Parathyroid adenoma (tissue), 2 donors: ENCODE measurements at regions not wholly inside any gene's neighbourhood (a gene's known extent, or its start where the extent isn't known, plus 50 kb on each side); places are given as distances from the start of the nearest gene placed in this dataset.

Experiments used
- H2AFZ ChIP-seq: fragments of 300-600 bp; sonication (generic); one replicate; pipeline ENCODE4 v1.7.0; 2017; ENCODE audit warnings: antibody characterized with exemption, mild to moderate bottlenecking
- H3K27ac ChIP-seq: fragments of 300-600 bp; sonication (generic); one replicate; pipeline ENCODE4 v1.7.0; 2017
- H3K27me3 ChIP-seq: fragments of 300-600 bp; sonication (generic); one replicate; pipeline ENCODE4 v1.7.0; 2017; ENCODE audit warnings: low read length; ENCODE audit not compliant: control insufficient read depth, insufficient read depth
- H3K36me3 ChIP-seq: fragments of 300-600 bp; sonication (generic); one replicate; pipeline ENCODE4 v1.7.0; 2017; ENCODE audit warnings: low read length; ENCODE audit not compliant: control insufficient read depth, insufficient read depth
- H3K4me1 ChIP-seq: fragments of 300-600 bp; sonication (generic); one replicate; pipeline ENCODE4 v1.7.0; 2017; ENCODE audit warnings: control low read depth
- H3K4me2 ChIP-seq: fragments of 300-600 bp; sonication (generic); one replicate; pipeline ENCODE4 v1.7.0; 2017; ENCODE audit warnings: low read length
- H3K4me3 ChIP-seq: fragments of 300-600 bp; sonication (generic); one replicate; pipeline ENCODE4 v1.7.0; 2017; ENCODE audit warnings: low read depth, low read length
- H3K79me2 ChIP-seq: fragments of 300-600 bp; sonication (generic); one replicate; pipeline ENCODE4 v1.7.0; 2017; ENCODE audit warnings: control low read depth
- H3K9ac ChIP-seq: fragments of 300-600 bp; sonication (generic); one replicate; pipeline ENCODE4 v1.7.0; 2017; ENCODE audit warnings: mild to moderate bottlenecking
- H3K9me3 ChIP-seq: fragments of 300-600 bp; sonication (generic); one replicate; pipeline ENCODE4 v1.7.0; 2017; ENCODE audit warnings: low read length; ENCODE audit not compliant: control insufficient read depth
- CTCF ChIP-seq: fragments of 300-600 bp; sonication (generic); IDR thresholded peaks from one replicate; pipeline ENCODE4 v1.7.0; 2017; ENCODE audit warnings: antibody characterized with exemption, mild to moderate bottlenecking
- donor health status: primary hyperparathyroidism.

- H3K4me1 ChIP-seq: no peaks in the 10 kb centered on the region
- no peaks in the 10 kb centered on the region for H3K36me3 ChIP-seq
- H3K27me3 ChIP-seq: no peaks in the 10 kb centered on the region
- H2AFZ ChIP-seq: no peak overlapping the region
- no peak for TF ChIP-seq CTCF
- no peaks in the 10 kb centered on the region for H3K79me2 ChIP-seq
- no peak overlapping the region for H3K4me2 ChIP-seq
- H3K27ac ChIP-seq: no peak overlapping the region
- H3K9ac ChIP-seq: no peak overlapping the region
- H3K4me3 ChIP-seq: no peak overlapping the region
- no peaks in the 10 kb centered on the region for H3K9me3 ChIP-seq
Measured at GRCh38 chr2:557635-558301, 119.4 kb downstream of the TMEM18 start.

- Histone ChIP-seq H2AFZ (no peak overlapping the region), H3K27me3 (no peaks in the 10 kb centered on the region)
Measured at GRCh38 chr2:556485-556884, 120.7 kb downstream of the TMEM18 start.

GRCh38 chr2:555164-555922, 121.9 kb downstream of the TMEM18 start:
- no peak overlapping the region for H3K9ac ChIP-seq
- no peak overlapping the region for H3K4me2 ChIP-seq
- no peaks in the 10 kb centered on the region for H3K27me3 ChIP-seq
- H2AFZ ChIP-seq: no peak overlapping the region
- no peak overlapping the region for H3K4me3 ChIP-seq
- H3K36me3 ChIP-seq: no peaks in the 10 kb centered on the region
- no peaks in the 10 kb centered on the region for H3K9me3 ChIP-seq
- H3K4me1 ChIP-seq: no peaks in the 10 kb centered on the region
- H3K79me2 ChIP-seq: no peaks in the 10 kb centered on the region
- no peak overlapping the region for H3K27ac ChIP-seq
- TF ChIP-seq CTCF: no peak

More at GRCh38 chr2:556485-556884, 120.7 kb downstream of the TMEM18 start:
- Histone ChIP-seq H3K36me3 (no peaks in the 10 kb centered on the region), H3K9ac (no peak overlapping the region), H3K79me2 (no peaks in the 10 kb centered on the region), H3K4me1 (no peaks in the 10 kb centered on the region), H3K4me2 (no peak overlapping the region), H3K9me3 (no peaks in the 10 kb centered on the region), H3K4me3 (no peak overlapping the region), H3K27ac (no peak overlapping the region)
- TF ChIP-seq CTCF: no peak

- TF ChIP-seq CTCF: no peak
- H3K4me3 ChIP-seq: no peak overlapping the region
- H3K9me3 ChIP-seq: no peaks in the 10 kb centered on the region
- H2AFZ ChIP-seq: no peak overlapping the region
- no peaks in the 10 kb centered on the region for H3K4me1 ChIP-seq
- no peak overlapping the region for H3K27ac ChIP-seq
- no peak overlapping the region for H3K4me2 ChIP-seq
- no peaks in the 10 kb centered on the region for H3K27me3 ChIP-seq
- no peak overlapping the region for H3K9ac ChIP-seq
- no peaks in the 10 kb centered on the region for H3K79me2 ChIP-seq
- H3K36me3 ChIP-seq: no peaks in the 10 kb centered on the region
Measured at GRCh38 chr2:554444-554843, 122.8 kb downstream of the TMEM18 start.

GRCh38 chr2:552906-553305, 124.3 kb downstream of the TMEM18 start:
- H3K9ac ChIP-seq: no peak overlapping the region
- H3K27ac ChIP-seq: no peak overlapping the region
- H3K4me2 ChIP-seq: no peak overlapping the region
- no peaks in the 10 kb centered on the region for H3K79me2 ChIP-seq
- H3K36me3 ChIP-seq: no peaks in the 10 kb centered on the region
- H3K9me3 ChIP-seq: no peaks in the 10 kb centered on the region
- no peaks in the 10 kb centered on the region for H3K4me1 ChIP-seq
- no peak overlapping the region for H3K4me3 ChIP-seq
- H2AFZ ChIP-seq: no peak overlapping the region
- TF ChIP-seq CTCF: no peak
- H3K27me3 ChIP-seq: no peaks in the 10 kb centered on the region
